NCI-H524 treated with DMSO at 0.1 percent for 48 hours (cell line): ENCODE measurements at regions not wholly inside any gene's neighbourhood (a gene's known extent, or its start where the extent isn't known, plus 50 kb on each side); places are given as distances from the start of the nearest gene placed in this dataset.
"Not testable (repeated sequence)": the region's sequence is repeated elsewhere in the genome, so short reads cannot be mapped to it uniquely, and the experiment has no call there.

Source experiments
- DNase-seq: peaks from one replicate; lab custom pipeline; 2025; lab: John Stamatoyannopoulos, UW

- no peak for DNase-seq
Measured at GRCh38 chr15:49706805-49707204, 86.0 kb downstream of the DTWD1 start.

- no peak for DNase-seq
Measured at GRCh38 chr15:49707598-49707997, 86.8 kb downstream of the DTWD1 start.

GRCh38 chr15:49709646-49710214, 88.9 kb downstream of the DTWD1 start:
- no peak for DNase-seq

GRCh38 chr15:49712162-49712561, 91.3 kb downstream of the DTWD1 start:
- no peak for DNase-seq

- no peak for DNase-seq
Measured at GRCh38 chr15:49712846-49713450, 92.1 kb downstream of the DTWD1 start.

GRCh38 chr15:49715211-49715610, 94.4 kb downstream of the DTWD1 start:
- DNase-seq = no peak

- DNase-seq = no peak
Measured at GRCh38 chr15:49715701-49716100, 94.9 kb downstream of the DTWD1 start.

- DNase-seq = no peak
Measured at GRCh38 chr15:49718234-49718633, 97.4 kb downstream of the DTWD1 start.

- DNase-seq = no peak
Measured at GRCh38 chr15:49718846-49719245, 98.0 kb downstream of the DTWD1 start.

- no peak for DNase-seq
Measured at GRCh38 chr15:49720261-49720660, 99.4 kb downstream of the DTWD1 start.

GRCh38 chr15:49721091-49721490, 100.2 kb downstream of the DTWD1 start:
- DNase-seq = no peak

GRCh38 chr15:49721621-49722020, 100.8 kb downstream of the DTWD1 start:
- DNase-seq = no peak

- DNase-seq = no peak
Measured at GRCh38 chr15:49723981-49724380, 103.1 kb downstream of the DTWD1 start.

- DNase-seq = no peak
Measured at GRCh38 chr15:49731187-49732099, 110.6 kb downstream of the DTWD1 start.

GRCh38 chr15:49732109-49732508, 111.3 kb downstream of the DTWD1 start:
- not testable (repeated sequence) for DNase-seq

- DNase-seq = not testable (repeated sequence)
Measured at GRCh38 chr15:49734089-49734488, 113.2 kb downstream of the DTWD1 start.

GRCh38 chr15:49734831-49735508, 114.1 kb downstream of the DTWD1 start:
- peak; percentile 79 for DNase-seq

- no peak for DNase-seq
Measured at GRCh38 chr15:49737127-49737526, 116.3 kb downstream of the DTWD1 start.

- peak; percentile 43 for DNase-seq
Measured at GRCh38 chr15:49741712-49742111, 120.9 kb downstream of the DTWD1 start.

- DNase-seq = no peak
Measured at GRCh38 chr15:49742381-49742780, 121.5 kb downstream of the DTWD1 start.

GRCh38 chr15:49747340-49747739, 126.5 kb downstream of the DTWD1 start:
- DNase-seq = no peak

GRCh38 chr15:49748791-49749190, 127.9 kb downstream of the DTWD1 start:
- DNase-seq = no peak
